Right lung (tissue), 2 donors: ENCODE measurements at regions not wholly inside any gene's neighbourhood (a gene's known extent, or its start where the extent isn't known, plus 50 kb on each side); places are given as distances from the start of the nearest gene placed in this dataset.
A peak's percentile ranks its signal among the peaks of the same experiment; 100 is the strongest.
"Not testable (repeated sequence)": the region's sequence is repeated elsewhere in the genome, so short reads cannot be mapped to it uniquely, and the experiment has no call there.

Experiments used
- DNase-seq, 2 donors: peaks; one replicate each; pipeline ENCODE4 v3.0.0-alpha.2; 2013

DNA sequence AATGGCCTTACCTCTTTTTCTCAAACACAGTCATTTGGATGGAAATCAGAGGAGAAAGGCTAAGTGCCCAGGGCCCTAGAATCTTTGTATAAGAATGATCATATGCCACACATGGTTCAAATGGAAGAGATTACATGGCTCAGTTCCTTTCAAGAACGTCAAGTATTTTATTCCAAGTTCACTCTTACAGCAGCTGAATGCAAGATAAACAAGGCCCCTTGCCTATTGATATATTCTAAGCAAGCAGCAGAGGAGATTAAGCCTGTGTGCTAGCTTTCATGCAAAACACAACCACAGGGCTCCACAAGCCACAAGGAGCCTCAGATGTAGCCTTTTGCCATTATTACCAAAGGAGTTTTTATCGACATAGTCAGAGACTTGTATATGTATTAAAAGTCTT is 55.3 kb upstream of the SLCO6A1 start:
- DNase-seq: no peak

DNA sequence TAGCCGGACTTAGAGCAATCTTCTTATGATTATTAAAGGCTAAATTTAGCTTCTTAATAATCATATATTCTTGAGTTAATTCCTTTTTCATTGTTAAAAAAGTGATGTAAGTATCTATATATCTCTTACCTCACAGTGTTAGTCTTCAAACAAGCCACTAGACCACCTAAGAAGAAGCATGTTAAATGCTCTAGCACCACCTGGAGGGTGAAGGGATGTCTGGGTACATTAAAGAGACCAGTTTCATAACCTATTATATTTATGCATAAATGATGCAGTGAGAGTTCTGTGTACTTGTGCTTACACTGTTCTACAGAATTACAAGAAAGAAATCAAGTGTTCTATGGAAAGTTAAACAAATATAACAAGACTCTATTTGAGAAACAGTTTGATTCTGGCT is 55.9 kb upstream of the SLCO6A1 start:
- DNase-seq: no peak

DNA sequence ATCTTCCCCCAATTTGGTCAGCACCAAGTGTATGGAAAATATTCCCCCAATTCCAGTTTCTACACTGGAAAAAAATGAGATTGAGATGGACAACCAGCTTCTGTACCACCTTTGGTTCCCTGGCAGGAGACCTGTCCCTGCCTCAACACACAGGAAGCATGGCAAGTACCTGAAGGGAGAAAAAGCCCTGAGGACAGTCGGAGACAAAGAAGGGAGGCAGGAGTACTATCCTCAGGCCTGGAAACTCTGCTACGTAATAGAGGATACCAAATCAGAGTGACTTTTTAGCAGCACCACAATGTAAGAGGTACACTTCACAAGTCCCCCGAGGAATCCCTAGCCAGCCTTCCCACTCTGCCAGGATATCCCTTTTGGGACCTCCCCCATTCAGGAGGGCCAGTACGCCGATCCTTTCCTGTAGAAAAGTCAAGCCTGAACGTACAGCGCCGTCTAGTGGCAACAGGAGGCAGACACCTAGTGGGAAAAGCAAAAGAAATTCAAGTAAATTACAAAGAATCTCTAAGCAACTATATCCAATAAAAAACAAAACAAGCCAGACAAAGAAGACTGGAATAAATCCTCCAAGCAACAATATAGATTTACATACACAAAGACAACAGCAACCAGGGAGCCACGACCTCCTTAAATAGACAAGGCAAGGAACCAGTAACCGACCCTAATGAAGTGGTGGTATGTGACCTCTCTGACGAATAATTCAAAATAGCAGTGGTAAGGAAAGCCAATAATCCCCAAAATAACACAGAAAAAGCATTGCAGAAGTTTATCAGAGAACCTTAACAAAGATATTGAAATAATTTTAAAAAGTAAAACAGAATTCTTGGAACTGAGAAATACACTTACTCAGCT is 63.3 kb upstream of the SLCO6A1 start:
- DNase-seq: no peak

DNA sequence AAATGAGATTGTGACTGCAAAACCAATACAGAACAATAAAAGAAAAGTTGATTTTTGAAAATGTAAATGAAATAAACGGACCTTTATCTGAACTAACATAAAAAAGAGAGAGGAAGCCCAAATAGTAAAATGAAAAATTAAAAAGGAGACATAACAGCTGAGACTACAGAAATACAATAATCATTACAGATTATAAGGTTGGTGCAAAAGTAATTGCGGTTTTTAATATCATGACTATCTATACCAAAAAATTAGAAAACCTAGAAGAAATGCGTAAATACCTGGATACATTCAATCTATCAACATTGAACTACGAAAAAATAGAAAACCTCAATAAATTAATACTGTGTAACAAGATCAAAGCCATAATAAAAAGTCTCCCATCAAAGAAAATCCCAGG is 71.9 kb upstream of the SLCO6A1 start:
- no peak for DNase-seq

DNA sequence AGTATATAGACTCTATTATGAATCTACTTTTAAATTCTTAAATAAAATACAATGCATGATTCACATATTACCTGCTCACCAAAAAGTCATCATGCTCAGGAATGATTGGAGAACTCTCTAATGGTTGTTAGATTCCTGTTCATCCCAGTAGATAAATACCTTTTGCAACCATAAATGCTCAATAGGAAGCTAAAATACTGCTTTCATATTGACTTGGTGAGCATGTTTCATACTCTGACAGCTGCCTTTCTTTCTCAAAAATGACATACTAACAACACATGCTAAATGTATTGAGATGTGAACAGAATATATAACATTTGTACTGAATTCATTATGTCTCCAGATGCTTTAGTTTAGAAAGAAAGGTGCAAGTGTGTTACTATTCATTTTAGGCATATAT is 79.6 kb upstream of the SLCO6A1 start:
- DNase-seq: no peak

DNA sequence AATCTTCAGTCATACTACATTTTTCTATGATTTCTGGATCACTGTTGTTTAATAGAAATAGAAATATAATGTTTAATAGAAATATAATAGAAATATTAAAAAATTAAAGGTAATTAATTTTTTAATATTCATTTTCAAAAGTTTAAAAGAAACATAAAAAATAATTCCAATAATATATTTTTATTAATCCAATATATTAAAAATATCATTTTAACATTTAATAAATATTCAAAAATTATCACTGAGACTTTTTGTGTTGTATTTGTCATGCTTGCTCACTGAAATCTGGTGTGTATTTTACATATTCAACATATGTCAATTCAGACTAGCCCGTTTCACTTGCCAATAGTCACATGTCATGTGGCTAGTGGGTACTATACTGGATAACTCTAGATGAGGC is 80.6 kb upstream of the SLCO6A1 start:
- no peak for DNase-seq

DNA sequence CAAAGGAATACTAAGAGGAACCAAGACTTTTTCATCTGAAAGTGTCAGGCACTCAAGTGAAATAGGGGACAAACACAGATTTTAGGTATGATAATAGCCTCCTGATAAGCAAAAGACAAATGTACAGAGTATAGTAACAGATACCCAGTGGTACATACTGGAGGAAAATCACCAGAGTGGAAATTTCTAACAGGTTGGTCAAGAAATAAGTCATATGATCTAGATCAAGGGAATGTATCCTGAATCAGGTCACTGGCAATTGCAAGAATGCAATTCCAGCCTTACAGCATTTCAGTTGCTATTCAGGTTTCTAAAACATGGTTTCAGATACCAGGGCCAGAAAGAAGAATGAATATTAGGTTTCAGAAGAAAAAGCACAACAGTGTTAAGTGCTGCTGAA is 82.2 kb upstream of the SLCO6A1 start:
- no peak for DNase-seq

DNA sequence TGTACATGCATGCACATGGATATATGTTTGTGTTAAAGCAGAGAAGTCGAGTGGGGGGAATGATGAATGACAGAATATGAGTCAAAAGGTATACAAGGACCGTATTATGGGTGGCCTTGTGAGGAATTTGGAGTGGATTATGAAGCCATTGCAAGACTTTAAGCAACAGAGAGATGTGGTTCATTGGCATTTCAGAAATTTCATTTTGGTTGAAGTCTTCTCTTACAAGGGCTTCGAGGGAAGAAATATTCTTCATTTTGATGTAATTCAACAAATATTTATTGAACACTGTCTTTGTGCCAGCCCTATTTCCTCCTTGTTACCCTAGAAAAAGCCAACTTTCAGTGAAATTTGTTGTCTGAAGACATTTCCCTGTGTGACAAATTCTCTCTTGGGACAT is 83.9 kb upstream of the SLCO6A1 start:
- no peak for DNase-seq

DNA sequence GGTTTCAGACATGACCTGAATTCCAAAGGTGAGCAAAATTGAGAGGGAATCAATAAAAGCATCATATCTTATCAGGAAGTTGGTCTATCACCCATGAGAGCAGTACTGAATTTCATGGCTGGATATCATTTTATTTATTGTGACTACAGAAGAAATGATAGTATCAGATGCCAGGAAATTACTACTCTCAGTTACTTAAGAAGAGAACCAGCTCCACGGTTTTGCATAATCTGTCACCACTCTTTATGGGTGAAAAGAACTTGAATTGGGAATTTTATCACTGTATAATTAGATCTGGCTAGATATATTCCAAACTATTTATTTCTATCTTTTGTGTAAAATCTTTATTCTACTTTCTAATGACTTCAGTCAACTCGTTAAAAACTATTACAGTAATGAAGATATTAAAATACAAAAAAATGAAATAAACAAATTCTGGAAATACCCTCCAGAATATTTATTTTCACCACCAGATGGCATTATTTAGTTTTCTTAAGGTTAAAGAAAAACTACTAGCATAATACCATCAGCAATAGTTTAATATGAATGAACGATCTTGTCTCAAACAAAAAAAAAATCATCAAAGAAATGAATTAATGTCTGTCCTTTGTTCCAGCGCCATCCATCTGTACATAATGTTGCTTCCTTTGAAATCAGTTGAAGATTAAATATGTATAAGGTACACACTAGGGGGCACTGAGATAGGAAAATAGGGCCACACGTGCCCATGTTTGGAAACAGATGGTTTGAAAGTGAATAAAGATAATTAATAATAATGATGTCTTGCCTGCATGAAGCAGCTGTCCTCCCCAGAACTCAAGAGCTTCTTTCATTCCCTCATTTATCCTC is 84.7 kb upstream of the SLCO6A1 start:
- DNase-seq: peak; percentile 3 to 11

DNA sequence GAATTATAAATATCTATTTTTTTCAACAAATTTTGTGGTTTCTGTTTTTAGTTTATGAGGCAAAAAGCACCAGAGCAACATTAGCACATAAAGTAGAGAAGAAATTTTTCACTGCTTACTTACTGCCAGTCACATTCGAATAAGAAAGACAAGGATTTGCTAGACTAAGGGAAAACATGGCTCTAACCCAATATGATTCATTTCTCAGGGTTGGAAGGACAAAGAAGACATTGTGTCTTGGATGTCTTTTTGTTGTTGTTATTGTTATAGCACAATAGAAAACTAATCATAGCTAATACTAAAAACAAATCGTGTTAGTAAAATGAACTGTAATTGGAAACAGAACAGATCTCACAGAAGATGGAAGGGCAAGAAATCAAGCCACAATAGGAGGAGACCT is 90.9 kb upstream of the SLCO6A1 start:
- DNase-seq: no peak

DNA sequence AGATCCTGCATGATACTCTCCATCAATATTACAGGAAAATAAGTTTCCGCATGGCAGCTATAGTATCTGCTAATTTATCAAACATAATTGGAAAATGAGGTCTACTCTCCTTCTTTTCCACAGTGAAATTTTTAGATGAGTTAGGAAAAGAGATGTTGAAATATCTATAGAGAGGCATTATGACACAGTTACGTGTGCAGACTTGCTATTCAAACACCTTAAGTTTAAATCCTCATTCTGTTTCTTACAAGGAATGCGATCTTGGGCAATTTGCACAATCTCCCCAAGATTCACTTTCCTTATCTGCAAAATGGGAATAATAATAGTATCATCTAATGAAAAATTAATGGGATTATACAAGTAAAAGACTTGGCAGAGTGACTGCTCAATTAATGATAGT is 91.7 kb upstream of the SLCO6A1 start:
- DNase-seq: no peak

DNA sequence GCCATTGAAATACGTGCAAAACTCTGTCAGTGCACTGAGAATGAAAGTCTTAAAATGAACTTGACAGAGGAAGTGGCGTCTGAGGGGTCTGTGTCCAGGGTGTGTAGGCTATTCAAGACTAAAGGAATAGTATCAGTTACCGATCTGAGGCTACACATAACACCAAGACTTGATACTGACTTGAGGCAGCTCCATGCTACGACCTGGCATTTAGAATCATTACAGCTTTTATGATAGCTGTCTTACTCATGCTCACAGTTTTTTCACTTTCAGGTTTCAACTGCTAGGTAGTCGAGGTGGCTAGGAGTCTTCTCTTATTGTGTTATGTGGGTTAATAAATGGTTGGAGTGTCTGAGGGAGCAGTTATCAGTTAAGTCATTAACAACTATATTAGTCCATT is 92.8 kb upstream of the SLCO6A1 start:
- no peak for DNase-seq

DNA sequence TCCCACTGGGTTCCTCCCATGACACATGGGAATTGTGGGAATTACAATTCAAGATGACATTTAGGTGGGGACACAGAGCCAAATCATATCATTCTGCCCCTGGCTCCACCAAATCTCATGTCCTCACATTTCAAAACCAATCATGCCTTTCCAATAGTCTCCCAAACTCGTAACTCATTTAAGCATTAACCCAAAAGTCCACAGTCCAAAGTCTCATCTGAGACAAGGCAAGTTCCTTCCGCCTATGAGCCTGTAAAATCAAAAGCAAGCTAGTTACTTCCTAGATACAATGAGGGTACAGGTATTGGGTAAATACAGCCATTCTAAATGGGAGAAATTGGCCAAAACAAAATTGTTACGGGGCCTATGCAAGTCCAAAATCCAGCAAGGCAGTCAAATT is 93.8 kb upstream of the SLCO6A1 start:
- DNase-seq: not testable (repeated sequence)

DNA sequence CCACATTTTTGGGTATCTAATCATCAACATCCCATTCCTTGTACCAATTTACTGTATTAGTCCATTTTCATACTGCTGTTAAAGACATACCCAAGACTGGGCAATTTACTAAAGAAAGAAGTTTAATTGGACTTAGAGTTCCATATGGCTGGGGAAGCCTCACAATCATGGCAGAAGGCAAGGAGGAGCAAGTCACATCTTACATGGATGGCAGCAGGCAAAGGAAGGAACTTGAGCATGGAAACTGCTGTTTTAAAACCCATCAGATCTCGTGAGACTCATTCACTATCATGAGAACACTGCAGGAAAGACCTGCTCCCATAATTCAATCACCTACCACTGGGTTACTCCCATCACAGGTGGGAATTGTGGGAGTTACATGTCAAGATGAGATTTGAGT is 95.4 kb upstream of the SLCO6A1 start:
- DNase-seq: no peak

DNA sequence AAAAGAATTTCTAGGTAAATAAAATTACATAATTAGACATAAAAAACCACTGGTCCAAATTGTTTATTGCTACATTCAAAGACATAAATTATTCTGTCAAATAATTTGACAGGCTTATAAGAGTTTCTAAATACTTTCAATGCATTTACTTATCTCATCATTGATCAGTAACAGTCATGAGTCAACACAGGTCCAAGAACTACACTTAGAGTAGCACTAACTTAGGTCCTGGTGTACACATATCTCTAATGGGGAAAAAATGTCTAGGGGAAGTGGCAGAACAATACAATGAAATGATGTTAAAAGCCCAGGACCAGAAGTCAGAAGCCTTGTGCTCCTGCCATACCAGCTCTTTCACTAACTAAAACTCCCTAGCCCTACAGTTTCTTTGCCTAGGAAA is 96.5 kb upstream of the SLCO6A1 start:
- no peak for DNase-seq

DNA sequence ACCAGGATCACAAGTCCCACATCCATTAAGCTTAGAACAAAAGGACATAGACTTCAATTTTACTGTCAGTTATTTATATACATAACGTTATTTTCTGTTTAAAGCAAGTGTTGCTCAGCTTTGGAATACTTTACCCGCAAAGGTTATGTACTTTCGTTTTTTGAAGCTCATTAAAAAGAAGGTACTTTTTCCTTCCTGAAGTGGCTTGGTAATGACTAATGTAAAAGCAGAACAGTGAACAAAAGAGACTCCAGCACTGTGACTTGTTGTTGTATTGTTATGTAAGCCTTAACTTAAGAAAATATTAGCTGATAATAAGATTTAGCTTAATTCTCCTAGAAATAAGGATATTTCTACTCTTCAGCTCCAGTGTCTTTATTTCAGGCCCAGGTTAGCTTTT is 97.3 kb upstream of the SLCO6A1 start:
- no peak for DNase-seq

DNA sequence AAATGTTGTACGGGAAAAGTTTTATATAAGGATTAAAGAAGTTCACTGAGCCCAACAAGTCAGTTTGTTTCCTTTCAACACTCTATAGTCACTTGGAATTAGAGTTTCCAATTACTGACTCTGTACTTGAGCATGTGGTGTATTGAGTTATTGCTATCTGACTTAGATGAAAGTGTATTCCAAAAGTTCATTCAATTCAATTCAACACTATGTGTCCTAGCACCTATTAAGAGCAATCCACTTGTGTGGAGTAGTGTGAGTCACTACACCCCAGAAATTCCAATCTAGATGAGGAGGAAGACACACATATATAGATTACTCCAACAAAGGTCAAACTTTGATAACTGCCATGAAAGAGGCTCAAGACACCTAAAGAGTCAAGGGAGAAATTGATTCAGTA is 98.2 kb upstream of the SLCO6A1 start:
- DNase-seq: no peak

DNA sequence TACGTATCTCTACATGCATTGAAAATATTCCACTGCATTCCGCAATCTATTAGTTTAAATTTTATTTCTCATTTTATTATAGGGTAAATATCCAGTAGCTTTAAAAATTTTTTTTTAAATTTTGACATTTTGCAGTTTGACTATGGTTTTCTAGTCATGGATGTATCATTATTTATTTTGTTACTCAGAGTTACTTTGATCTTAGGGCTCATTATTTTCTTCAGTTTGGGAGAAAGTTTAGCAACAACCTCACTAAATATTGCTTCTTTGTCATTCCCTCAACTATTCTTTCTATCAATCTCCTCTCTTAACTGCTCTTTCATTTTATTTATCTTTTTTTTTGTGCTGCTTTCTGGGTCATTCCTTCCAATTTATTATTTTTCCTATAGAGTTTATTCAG is 100.5 kb upstream of the SLCO6A1 start:
- DNase-seq: no peak

DNA sequence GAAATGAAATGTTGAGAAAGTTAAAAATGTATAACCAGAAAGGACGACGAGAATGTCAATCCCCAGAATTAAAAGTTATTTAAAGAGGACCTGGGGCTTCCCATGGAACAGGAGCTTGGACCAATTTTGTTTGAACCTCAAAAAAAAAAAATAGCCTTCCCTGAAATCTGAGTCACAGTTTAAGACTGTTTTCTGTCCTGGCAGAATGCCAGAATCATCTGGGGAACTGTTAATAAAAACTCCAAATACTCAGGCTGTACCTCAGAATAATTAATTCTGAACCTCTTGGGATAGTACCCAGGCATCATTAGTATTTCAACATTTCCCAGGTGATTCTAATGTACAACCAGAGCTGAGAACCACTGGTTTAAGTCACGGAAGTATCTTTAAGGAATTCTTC is 102.2 kb upstream of the SLCO6A1 start:
- DNase-seq: no peak

DNA sequence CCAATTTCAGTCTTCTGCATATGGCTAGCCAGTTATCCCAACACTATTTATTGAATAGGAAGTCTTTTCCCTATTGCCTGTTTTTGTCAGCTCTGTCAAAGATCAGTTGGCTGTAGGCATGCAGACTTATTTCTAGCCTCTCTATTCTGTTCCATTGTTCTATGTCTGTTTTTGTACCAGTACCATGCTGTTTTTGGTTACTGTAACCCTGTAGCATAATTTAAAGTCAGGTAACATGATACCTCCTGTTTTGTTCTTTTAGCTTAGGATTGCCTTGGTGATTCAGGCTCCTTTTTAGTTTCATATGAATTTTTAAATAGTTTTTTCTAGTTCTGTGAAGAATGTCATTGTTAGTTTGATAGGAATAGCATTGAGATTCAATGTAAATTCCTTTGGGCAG is 104.9 kb upstream of the SLCO6A1 start:
- no peak for DNase-seq

DNA sequence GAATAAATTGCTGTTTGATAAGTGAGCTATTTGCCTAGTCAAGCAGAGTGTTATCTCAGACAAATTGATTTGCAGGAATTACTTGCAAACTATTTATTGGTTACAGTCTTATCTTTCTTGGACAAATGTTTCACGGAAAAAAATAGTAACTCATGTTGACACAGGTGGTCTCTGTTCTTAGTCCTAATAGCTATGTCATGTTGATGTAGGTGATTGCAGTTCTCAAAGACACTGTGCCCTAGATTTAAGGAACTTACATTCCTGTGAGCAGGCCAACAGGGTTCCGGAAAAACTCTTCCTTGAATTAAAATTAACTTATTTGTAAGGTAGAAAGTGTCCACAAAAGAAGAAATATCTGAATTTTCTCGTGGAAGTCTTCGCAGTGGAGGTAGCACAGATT is 109.6 kb upstream of the SLCO6A1 start:
- DNase-seq: no peak

DNA sequence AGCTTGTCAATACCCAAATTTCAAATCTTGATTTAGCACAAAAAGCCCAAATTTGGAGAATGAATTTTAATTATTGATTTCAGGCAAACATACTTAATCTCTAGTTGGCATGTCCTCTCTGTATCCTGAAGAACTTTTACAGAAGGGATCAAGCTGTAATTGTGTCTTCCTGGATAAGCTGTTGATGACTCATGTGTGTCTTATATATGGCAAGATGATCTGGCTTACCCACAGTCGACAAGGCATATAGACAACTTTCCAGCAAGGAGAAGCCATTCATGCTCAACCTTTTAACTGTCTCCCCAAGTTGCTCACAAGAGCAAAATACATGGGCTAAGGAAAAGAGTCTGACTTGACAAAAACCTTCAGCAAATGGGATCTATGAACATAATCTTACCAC is 112.5 kb upstream of the SLCO6A1 start:
- no peak for DNase-seq

DNA sequence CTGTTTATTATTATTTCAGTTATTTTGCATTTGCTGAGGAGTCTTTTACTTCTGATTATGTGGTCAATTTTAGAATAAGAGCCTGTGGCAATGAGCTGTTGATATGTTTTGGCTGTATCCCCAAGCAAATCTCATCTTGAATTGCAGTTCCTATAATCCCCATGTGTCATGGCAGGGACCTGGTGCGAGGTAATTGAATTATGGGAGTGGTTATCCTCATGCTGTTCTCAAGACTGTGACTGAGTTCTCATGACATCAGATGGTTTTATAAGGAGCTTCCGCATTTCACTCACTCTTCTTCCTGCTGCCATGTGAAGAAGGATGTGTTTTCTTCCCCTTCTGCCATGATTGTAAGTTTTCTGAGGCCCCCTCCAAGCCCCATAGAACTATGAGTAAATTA is 114.9 kb upstream of the SLCO6A1 start:
- no peak for DNase-seq
